Mesenchymal stem cell (in vitro differentiated cells and primary cell): ENCODE measurements at regions not wholly inside any gene's neighbourhood (a gene's known extent, or its start where the extent isn't known, plus 50 kb on each side); places are given as distances from the start of the nearest gene placed in this dataset.

Source experiments
- DNase-seq: peaks from one replicate; pipeline ENCODE4 v3.0.0-alpha.2; 2013
- H2AFZ ChIP-seq: one replicate; pipeline ENCODE4 v1.6.1; 2013; ENCODE audit warnings: low read depth, mild to moderate bottlenecking, control low read depth, inconsistent platforms, low read length, moderate library complexity
- H2AK5ac ChIP-seq: 2 replicates; pipeline ENCODE4 v1.6.1; 2013; ENCODE audit warnings: low read length, moderate library complexity, mild to moderate bottlenecking, inconsistent platforms; ENCODE audit not compliant: severe bottlenecking
- H2BK120ac ChIP-seq: one replicate; pipeline ENCODE4 v1.6.1; 2013; ENCODE audit warnings: low read depth, mild to moderate bottlenecking, inconsistent platforms, low read length, moderate library complexity
- H2BK12ac ChIP-seq, 2 experiments: one replicate each; pipeline ENCODE4 v1.6.1; 2013; ENCODE audit warnings: inconsistent platforms in 2 of 2, low read length in 2 of 2, mild to moderate bottlenecking in 2 of 2, moderate library complexity in 2 of 2, control low read depth in 1 of 2
- H2BK15ac ChIP-seq: one replicate; pipeline ENCODE4 v1.6.1; 2013; ENCODE audit warnings: mild to moderate bottlenecking, low read depth, inconsistent platforms; ENCODE audit not compliant: poor library complexity, severe bottlenecking
- H2BK5ac ChIP-seq: 2 replicates; pipeline ENCODE4 v1.6.1; 2013; ENCODE audit warnings: low read depth, mild to moderate bottlenecking, low read length, control low read depth, inconsistent platforms; ENCODE audit not compliant: poor library complexity, severe bottlenecking
- H3K14ac ChIP-seq, 2 experiments: one replicate each; pipeline ENCODE4 v1.6.1; 2013; ENCODE audit warnings: inconsistent platforms in 2 of 2, low read length in 2 of 2, control low read depth in 1 of 2, mild to moderate bottlenecking in 1 of 2, moderate library complexity in 1 of 2
- H3K18ac ChIP-seq, 2 experiments: one replicate each; pipeline ENCODE4 v1.6.1; 2013; ENCODE audit warnings: inconsistent platforms in 2 of 2, low read length in 2 of 2, control low read depth in 1 of 2, low read depth in 1 of 2, mild to moderate bottlenecking in 1 of 2
- H3K23ac ChIP-seq, 2 experiments: one replicate each; pipeline ENCODE4 v1.6.1; 2013; ENCODE audit warnings: inconsistent platforms in 2 of 2, low read length in 2 of 2, mild to moderate bottlenecking in 2 of 2, moderate library complexity in 2 of 2, control low read depth in 1 of 2
- H3K27ac ChIP-seq: 2 replicates; pipeline ENCODE4 v1.5.1; 2013; ENCODE audit warnings: mild to moderate bottlenecking, moderate library complexity, low read length, control low read depth, inconsistent platforms; ENCODE audit not compliant: poor library complexity, severe bottlenecking
- H3K27me3 ChIP-seq, 2 experiments: 2 replicates each; pipeline versions ENCODE4 v1.6.1 to v1.7.0; 2013; ENCODE audit warnings: low read length in 2 of 2, mild to moderate bottlenecking in 2 of 2, moderate library complexity in 2 of 2, control low read depth in 1 of 2, inconsistent platforms in 1 of 2; ENCODE audit not compliant: control insufficient read depth in 1 of 2, insufficient read depth in 1 of 2
- H3K36me3 ChIP-seq, 2 experiments: 2 replicates each; pipeline versions ENCODE4 v1.6.1 to v1.7.0; 2013; ENCODE audit warnings: low read length in 2 of 2, control low read depth in 1 of 2, inconsistent platforms in 1 of 2, low read depth in 1 of 2, mild to moderate bottlenecking in 1 of 2; ENCODE audit not compliant: insufficient read depth in 2 of 2, control insufficient read depth in 1 of 2
- H3K4ac ChIP-seq, 2 experiments: one replicate each; pipeline ENCODE4 v1.6.1; 2013; ENCODE audit warnings: inconsistent platforms in 2 of 2, low read length in 2 of 2, mild to moderate bottlenecking in 2 of 2, moderate library complexity in 2 of 2, control low read depth in 1 of 2, low read depth in 1 of 2
- H3K4me1 ChIP-seq: 2 replicates; pipeline ENCODE4 v1.6.1; 2013; ENCODE audit warnings: low read depth, low read length, control low read depth; ENCODE audit not compliant: control insufficient read depth, insufficient read depth
- H3K4me2 ChIP-seq: 2 replicates; pipeline ENCODE4 v1.6.1; 2013; ENCODE audit warnings: low read length, mild to moderate bottlenecking, inconsistent platforms; ENCODE audit not compliant: poor library complexity, severe bottlenecking
- H3K4me3 ChIP-seq, 2 experiments: 2 replicates each; pipeline versions ENCODE4 v1.5.1 to v1.7.0; 2013; ENCODE audit warnings: low read length in 2 of 2, mild to moderate bottlenecking in 2 of 2, control low read depth in 1 of 2, low read depth in 1 of 2; ENCODE audit not compliant: insufficient read depth in 1 of 2
- H3K79me1 ChIP-seq: replicated peaks from 2 replicates; pipeline ENCODE4 v1.6.1; 2013; ENCODE audit warnings: mild to moderate bottlenecking, control low read depth, low read length, inconsistent platforms; ENCODE audit not compliant: poor library complexity, severe bottlenecking
- H3K9ac ChIP-seq: 2 replicates; pipeline ENCODE4 v1.7.0; 2013; ENCODE audit warnings: mild to moderate bottlenecking, low read length, moderate library complexity
- H3K9me3 ChIP-seq: 2 replicates; pipeline ENCODE4 v1.7.0; 2013; ENCODE audit warnings: mild to moderate bottlenecking, low read length; ENCODE audit not compliant: control insufficient read depth
- H4K8ac ChIP-seq: one replicate; pipeline ENCODE4 v1.6.1; 2013; ENCODE audit warnings: inconsistent platforms, mild to moderate bottlenecking, low read length, moderate library complexity
- H4K91ac ChIP-seq: one replicate; pipeline ENCODE4 v1.6.1; 2013; ENCODE audit warnings: mild to moderate bottlenecking, low read length, inconsistent platforms
- WGBS: methylation state at CpG from one replicate; pipeline ENCODE4 v1.1.7; 2013; ENCODE audit warnings: mixed read lengths; 5-methylcytosine and 5-hydroxymethylcytosine counted together

- Histone ChIP-seq H3K27me3 (no peaks in the 10 kb centered on the region), H4K91ac (no peak overlapping the region), H2BK12ac (no peak overlapping the region), H3K79me1 (no peaks in the 10 kb centered on the region), H2BK15ac (no peak overlapping the region), H3K36me3 (no peaks in the 10 kb centered on the region), H3K4me1 (no peaks in the 10 kb centered on the region), H3K27ac (no peak overlapping the region), H3K23ac (no peak overlapping the region), H2AK5ac (no peak overlapping the region), H4K8ac (no peak overlapping the region), H3K18ac (no peak overlapping the region), H3K4me2 (no peak overlapping the region), H2BK5ac (no peak overlapping the region), H3K9me3 (no peaks in the 10 kb centered on the region), H3K4me3 (no peak overlapping the region), H3K14ac (no peak overlapping the region), H3K9ac (no peak overlapping the region), H2BK120ac (no peak overlapping the region), H3K4ac (no peak overlapping the region), H2AFZ (no peak overlapping the region)
- 53% methylated on average over 1 of the region's 2 CpGs for WGBS
- no peak for DNase-seq
Observed at GRCh38 chr4:114754616-114755015, 156.0 kb downstream of the UGT8 start.

GRCh38 chr4:114758066-114758465, 159.5 kb downstream of the UGT8 start:
- H3K79me1 ChIP-seq: no peaks in the 10 kb centered on the region
- H3K4ac ChIP-seq: no peak overlapping the region
- no peaks in the 10 kb centered on the region for H3K4me1 ChIP-seq
- no peak overlapping the region for H2AK5ac ChIP-seq
- no peaks in the 10 kb centered on the region for H3K36me3 ChIP-seq
- no peak overlapping the region for H4K8ac ChIP-seq
- no peak overlapping the region for H3K4me3 ChIP-seq
- no peak overlapping the region for H3K23ac ChIP-seq
- no peak overlapping the region for H2BK5ac ChIP-seq
- H3K27ac ChIP-seq: no peak overlapping the region
- no peak overlapping the region for H2BK12ac ChIP-seq
- DNase-seq: no peak
- H3K4me2 ChIP-seq: no peak overlapping the region
- no peak overlapping the region for H4K91ac ChIP-seq
- no peaks in the 10 kb centered on the region for H3K9me3 ChIP-seq
- H3K18ac ChIP-seq: no peak overlapping the region
- H3K9ac ChIP-seq: no peak overlapping the region
- no peaks in the 10 kb centered on the region for H3K27me3 ChIP-seq
- H2BK120ac ChIP-seq: no peak overlapping the region
- no peak overlapping the region for H2BK15ac ChIP-seq
- no peak overlapping the region for H2AFZ ChIP-seq
- WGBS: 100% methylated on average over 1 of the region's 2 CpGs
- H3K14ac ChIP-seq: no peak overlapping the region

- WGBS: 95% methylated on average over 3 of the region's 3 CpGs
Observed at GRCh38 chr4:114768501-114768900, 169.9 kb downstream of the UGT8 start.

GRCh38 chr4:114770624-114771023, 172.0 kb downstream of the UGT8 start:
- no peak overlapping the region for H3K27ac ChIP-seq
- H3K9me3 ChIP-seq: no peaks in the 10 kb centered on the region
- H3K4me3 ChIP-seq: no peak overlapping the region
- H3K27me3 ChIP-seq: no peaks in the 10 kb centered on the region
- H3K4ac ChIP-seq: no peak overlapping the region
- H3K4me1 ChIP-seq: no peaks in the 10 kb centered on the region
- no peak overlapping the region for H3K9ac ChIP-seq
- H3K18ac ChIP-seq: no peak overlapping the region
- no peak overlapping the region for H3K4me2 ChIP-seq
- H2BK5ac ChIP-seq: no peak overlapping the region
- no peak for DNase-seq
- H2AK5ac ChIP-seq: no peak overlapping the region
- no peaks in the 10 kb centered on the region for H3K79me1 ChIP-seq
- H2BK15ac ChIP-seq: no peak overlapping the region
- no peak overlapping the region for H3K23ac ChIP-seq
- 100% methylated on average over 2 of the region's 4 CpGs for WGBS
- H4K8ac ChIP-seq: no peak overlapping the region
- no peak overlapping the region for H2BK120ac ChIP-seq
- no peak overlapping the region for H4K91ac ChIP-seq
- H2BK12ac ChIP-seq: no peak overlapping the region
- no peak overlapping the region for H2AFZ ChIP-seq
- no peak overlapping the region for H3K14ac ChIP-seq
- H3K36me3 ChIP-seq: no peaks in the 10 kb centered on the region

More at GRCh38 chr4:114768501-114768900, 169.9 kb downstream of the UGT8 start:
- H3K4me3 ChIP-seq: no peak overlapping the region
- no peak overlapping the region for H4K8ac ChIP-seq
- no peak overlapping the region for H2AK5ac ChIP-seq
- H3K4me1 ChIP-seq: no peaks in the 10 kb centered on the region
- no peaks in the 10 kb centered on the region for H3K27me3 ChIP-seq
- H3K4ac ChIP-seq: no peak overlapping the region
- H3K27ac ChIP-seq: no peak overlapping the region
- no peak overlapping the region for H2BK120ac ChIP-seq
- no peak overlapping the region for H2BK12ac ChIP-seq
- H3K9ac ChIP-seq: no peak overlapping the region
- no peak overlapping the region for H2AFZ ChIP-seq
- no peaks in the 10 kb centered on the region for H3K79me1 ChIP-seq
- H2BK5ac ChIP-seq: no peak overlapping the region
- no peak overlapping the region for H3K23ac ChIP-seq
- no peak overlapping the region for H3K14ac ChIP-seq
- H4K91ac ChIP-seq: no peak overlapping the region
- H2BK15ac ChIP-seq: no peak overlapping the region
- no peaks in the 10 kb centered on the region for H3K9me3 ChIP-seq
- no peak overlapping the region for H3K4me2 ChIP-seq
- DNase-seq: no peak
- H3K36me3 ChIP-seq: no peaks in the 10 kb centered on the region
- no peak overlapping the region for H3K18ac ChIP-seq
